ENCODE measurements at regions not wholly inside any gene's neighbourhood (a gene's known extent, or its start where the extent isn't known, plus 50 kb on each side); places are given as distances from the start of the nearest gene placed in this dataset.

DNA sequence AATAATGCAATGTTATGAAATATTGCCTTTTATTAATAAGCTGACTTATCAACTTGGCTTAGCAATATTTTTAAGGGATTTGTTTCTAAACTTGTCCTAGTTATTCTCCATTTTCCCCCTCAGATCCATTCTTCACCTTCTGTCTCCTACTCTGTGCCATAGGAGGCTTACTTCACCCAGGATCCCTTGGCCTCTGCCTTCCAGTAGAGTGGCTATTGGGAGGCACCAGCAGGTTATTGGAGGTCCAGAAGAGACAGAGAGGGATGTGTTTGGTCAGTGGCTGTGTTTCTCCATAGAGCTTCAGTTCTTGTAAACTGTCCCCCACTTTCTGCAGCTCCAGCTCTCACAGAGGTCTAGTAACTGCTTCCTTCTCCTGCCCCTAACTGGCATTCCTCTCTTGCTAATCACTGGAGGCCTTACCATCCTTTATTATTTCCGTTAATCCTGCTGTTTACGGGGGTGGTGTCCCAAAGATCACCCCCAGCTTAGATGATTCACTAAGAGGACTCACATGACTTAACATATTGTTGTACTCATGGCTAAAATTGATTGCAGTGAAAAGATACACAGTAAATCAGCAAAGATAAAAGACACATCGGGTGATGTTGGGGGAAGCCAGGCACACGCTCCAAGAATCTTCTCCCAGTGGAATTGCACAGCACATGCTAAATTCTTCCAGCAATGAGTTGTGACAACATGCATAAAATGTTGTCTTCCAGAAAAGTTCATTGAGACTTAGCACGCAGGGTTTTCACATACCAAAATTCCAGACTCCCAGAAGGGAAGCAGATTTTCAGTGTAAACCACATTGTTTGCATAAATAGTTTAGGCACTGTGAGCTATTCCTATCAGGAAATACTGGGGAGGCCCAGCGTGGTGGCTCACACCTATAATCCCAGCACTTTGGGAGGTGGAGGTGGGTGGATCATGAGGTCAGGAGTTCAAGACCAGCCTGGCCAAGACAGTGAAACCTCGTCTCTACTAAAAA lies 67.5 kb downstream of the RPL22L1 start:
- TF ChIP-seq EZH2phosphoT487 (IDR thresholded peaks at IDR 0.05; ENCODE audit: borderline replicate concordance) = no peak
- TF ChIP-seq, protein P1, sequence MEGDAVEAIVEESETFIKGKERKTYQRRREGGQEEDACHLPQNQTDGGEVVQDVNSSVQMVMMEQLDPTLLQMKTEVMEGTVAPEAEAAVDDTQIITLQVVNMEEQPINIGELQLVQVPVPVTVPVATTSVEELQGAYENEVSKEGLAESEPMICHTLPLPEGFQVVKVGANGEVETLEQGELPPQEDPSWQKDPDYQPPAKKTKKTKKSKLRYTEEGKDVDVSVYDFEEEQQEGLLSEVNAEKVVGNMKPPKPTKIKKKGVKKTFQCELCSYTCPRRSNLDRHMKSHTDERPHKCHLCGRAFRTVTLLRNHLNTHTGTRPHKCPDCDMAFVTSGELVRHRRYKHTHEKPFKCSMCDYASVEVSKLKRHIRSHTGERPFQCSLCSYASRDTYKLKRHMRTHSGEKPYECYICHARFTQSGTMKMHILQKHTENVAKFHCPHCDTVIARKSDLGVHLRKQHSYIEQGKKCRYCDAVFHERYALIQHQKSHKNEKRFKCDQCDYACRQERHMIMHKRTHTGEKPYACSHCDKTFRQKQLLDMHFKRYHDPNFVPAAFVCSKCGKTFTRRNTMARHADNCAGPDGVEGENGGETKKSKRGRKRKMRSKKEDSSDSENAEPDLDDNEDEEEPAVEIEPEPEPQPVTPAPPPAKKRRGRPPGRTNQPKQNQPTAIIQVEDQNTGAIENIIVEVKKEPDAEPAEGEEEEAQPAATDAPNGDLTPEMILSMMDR (conservative IDR thresholded peaks at IDR 0.05; ENCODE audit: low read length) = no peak
